GM19193 (cell line): ENCODE measurements at regions not wholly inside any gene's neighbourhood (a gene's known extent, or its start where the extent isn't known, plus 50 kb on each side); places are given as distances from the start of the nearest gene placed in this dataset.

Source experiments
- POLR2A ChIP-seq: IDR thresholded peaks from 4 replicates; pipeline ENCODE4 v1.6.1; 2011; ENCODE audit not compliant: insufficient read depth, insufficient read length; ENCODE audit errors: extremely low read depth

- no peak for TF ChIP-seq POLR2A
Observed at GRCh38 chr13:40211586-40211968, 454.9 kb downstream of the FOXO1 start.

- TF ChIP-seq POLR2A, result no peak
Observed at GRCh38 chr13:40213779-40214178, 452.7 kb downstream of the FOXO1 start.

- no peak for TF ChIP-seq POLR2A
Observed at GRCh38 chr13:40215311-40215710, 451.1 kb downstream of the FOXO1 start.

GRCh38 chr13:40215747-40216146, 450.7 kb downstream of the FOXO1 start:
- no peak for TF ChIP-seq POLR2A

GRCh38 chr13:40217675-40218074, 448.8 kb downstream of the FOXO1 start:
- TF ChIP-seq POLR2A, result no peak

- TF ChIP-seq POLR2A, result no peak
Observed at GRCh38 chr13:40220299-40220935, 446.0 kb downstream of the FOXO1 start.

- no peak for TF ChIP-seq POLR2A
Observed at GRCh38 chr13:40221131-40221459, 445.3 kb downstream of the FOXO1 start.

GRCh38 chr13:40221460-40222201, 444.8 kb downstream of the FOXO1 start:
- no peak for TF ChIP-seq POLR2A

GRCh38 chr13:40223585-40223984, 442.9 kb downstream of the FOXO1 start:
- no peak for TF ChIP-seq POLR2A

GRCh38 chr13:40228496-40228895, 437.9 kb downstream of the FOXO1 start:
- TF ChIP-seq POLR2A, result no peak

GRCh38 chr13:40228990-40229389, 437.5 kb downstream of the FOXO1 start:
- no peak for TF ChIP-seq POLR2A

- TF ChIP-seq POLR2A, result no peak
Observed at GRCh38 chr13:40230833-40231266, 435.6 kb downstream of the FOXO1 start.

GRCh38 chr13:40231311-40231710, 435.1 kb downstream of the FOXO1 start:
- TF ChIP-seq POLR2A, result no peak

GRCh38 chr13:40231751-40232150, 434.7 kb downstream of the FOXO1 start:
- no peak for TF ChIP-seq POLR2A

- no peak for TF ChIP-seq POLR2A
Observed at GRCh38 chr13:40232311-40233040, 434.0 kb downstream of the FOXO1 start.

- TF ChIP-seq POLR2A, result no peak
Observed at GRCh38 chr13:40233731-40234195, 432.7 kb downstream of the FOXO1 start.

GRCh38 chr13:40235160-40235796, 431.2 kb downstream of the FOXO1 start:
- no peak for TF ChIP-seq POLR2A
